Stimulated activated CD4-positive, alpha-beta T cell treated with anti-CD3 and anti-CD28 coated beads, Interleukin-15, amount 100 ng/mL, for 24 hours (primary cell): ENCODE measurements at regions not wholly inside any gene's neighbourhood (a gene's known extent, or its start where the extent isn't known, plus 50 kb on each side); places are given as distances from the start of the nearest gene placed in this dataset.
A peak's percentile ranks its signal among the peaks of the same experiment; 100 is the strongest.

Source experiments
- DNase-seq: peaks from one replicate; pipeline ENCODE4 v3.0.0-alpha.2; 2020

- peak; percentile 8 for DNase-seq
These were observed 108.1 kb downstream of the MARCO start for GRCh38 chr2:119049968-119050704.
